Thyroid gland (tissue), 4 donors: ENCODE measurements at regions not wholly inside any gene's neighbourhood (a gene's known extent, or its start where the extent isn't known, plus 50 kb on each side); places are given as distances from the start of the nearest gene placed in this dataset.

Experiments used
- DNase-seq, 2 donors: peaks; one replicate each; pipeline ENCODE4 v3.0.0-alpha.2; 2019
- H3K27ac ChIP-seq, 3 donors: fragments of 200-600 bp; sonication (generic); 1 replicate in 2 of 3; 2 replicates in 1 of 3; pipeline ENCODE4 v1.5.1; 2016 to 2019; ENCODE audit warnings: mild to moderate bottlenecking in 1 of 3, moderate library complexity in 1 of 3
- H3K27me3 ChIP-seq: fragments of 200-600 bp; sonication (generic); one replicate; pipeline ENCODE4 v1.5.1; 2019
- H3K36me3 ChIP-seq, 2 donors: fragments of 200-600 bp; sonication (generic); one replicate each; pipeline ENCODE4 v1.5.1; 2016 to 2019
- H3K4me1 ChIP-seq, 2 donors: fragments of 200-600 bp; sonication (generic); one replicate each; pipeline ENCODE4 v1.5.1; 2017 to 2019
- H3K4me3 ChIP-seq, 3 donors: fragments of 200-600 bp; sonication (generic); replicated peaks in 1 of 3; 1 replicate in 2 of 3; 2 replicates in 1 of 3; pipeline ENCODE4 v1.5.1; 2016; ENCODE audit warnings: mild to moderate bottlenecking in 1 of 3
- H3K9me3 ChIP-seq: fragments of 200-600 bp; sonication (generic); one replicate; pipeline ENCODE4 v1.5.1; 2017
- POLR2A ChIP-seq, 2 donors: fragments of 450-650 bp; IDR thresholded peaks; one replicate each; pipeline ENCODE4 v1.6.1; 2017; ENCODE audit warnings: antibody characterized with exemption in 2 of 2, mild to moderate bottlenecking in 2 of 2, moderate library complexity in 1 of 2
- WGBS, 2 donors: methylation state at CpG; one replicate each; pipeline ENCODE4 v1.1.5; 2017; 5-methylcytosine and 5-hydroxymethylcytosine counted together
- intact Hi-C: fragments of 100-400 bp; cut with DNase I; formaldehyde crosslinking; loops from one replicate; pipeline ENCODE4 v1.15.1; 2023
- TF ChIP-seq, protein P1 (sequence below), 6 experiments: fragments of 200-600 bp in 3 of 6; fragments of 450-650 bp in 3 of 6; sonication (generic) in 3 of 6; IDR thresholded peaks; one replicate each; pipeline ENCODE4 v1.5.1; 2016 to 2019; ENCODE audit warnings: antibody characterized with exemption in 6 of 6, mild to moderate bottlenecking in 2 of 6, inconsistent platforms in 1 of 6, moderate library complexity in 1 of 6

DNA sequence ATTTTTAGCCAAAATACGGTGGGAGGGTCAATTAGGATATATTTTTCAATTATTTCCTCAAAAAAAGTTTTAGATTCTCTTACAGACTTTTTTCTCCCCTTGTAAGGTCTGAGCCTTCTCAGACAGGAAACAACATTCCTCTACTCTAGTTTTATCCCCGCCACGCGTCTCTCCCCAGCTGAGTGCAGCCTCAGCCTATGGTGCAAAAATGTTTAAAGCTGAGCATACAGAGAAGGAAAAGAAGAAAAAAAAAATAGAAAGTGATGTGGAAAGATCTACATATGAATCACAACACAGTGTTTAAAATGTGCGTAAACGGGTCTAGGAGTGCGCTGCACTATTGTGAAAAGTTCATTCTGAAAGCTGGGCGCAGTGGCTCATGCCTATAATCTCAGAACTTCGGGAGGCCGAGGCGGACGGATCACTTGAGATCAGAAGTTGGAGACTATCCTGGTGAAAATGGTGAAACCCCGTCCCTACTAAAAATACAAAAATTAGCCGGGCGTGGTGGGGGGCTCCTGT, 159.0 kb downstream of the TRIM27 start:
- 10 to 14% methylated on average over 15 of the region's 15 CpGs for WGBS, 2 donors
- intact Hi-C loops = no loop called here

DNA sequence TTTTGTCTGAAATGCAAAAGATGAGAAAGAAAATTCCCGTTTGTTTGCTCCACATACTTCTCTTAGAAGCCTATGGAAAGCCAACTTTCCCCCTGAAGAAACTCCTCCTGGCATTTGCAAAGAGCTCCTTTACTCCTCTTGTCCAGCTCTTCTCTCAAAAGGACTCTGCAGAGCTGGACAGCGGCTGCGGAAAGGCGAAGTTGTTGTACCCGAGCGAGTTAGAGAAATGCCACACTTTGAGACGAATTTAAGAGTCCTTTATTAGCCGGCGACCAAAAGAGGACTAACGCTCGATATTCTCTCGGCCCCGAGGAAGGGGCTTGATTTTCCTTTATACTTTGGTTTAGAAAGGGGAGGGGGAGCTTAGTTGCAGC, 157.8 kb downstream of the TRIM27 start:
- peaks cover 43% of the 10 kb centered on the region for H3K27me3 ChIP-seq
- 2% methylated on average over 13 of the region's 13 CpGs for WGBS, 2 donors
- no peak for DNase-seq

More for the DNA sequence above, 159.0 kb downstream of the TRIM27 start:
- no peak for DNase-seq
- H3K4me3 ChIP-seq = no peak overlapping the region
- H3K27ac ChIP-seq = no peak overlapping the region
- peaks cover 39% of the 10 kb centered on the region for H3K27me3 ChIP-seq
- no peaks in the 10 kb centered on the region for H3K4me1 ChIP-seq
- no peak for TF ChIP-seq POLR2A (IDR thresholded peaks at IDR 0.05)
- TF ChIP-seq, protein P1, sequence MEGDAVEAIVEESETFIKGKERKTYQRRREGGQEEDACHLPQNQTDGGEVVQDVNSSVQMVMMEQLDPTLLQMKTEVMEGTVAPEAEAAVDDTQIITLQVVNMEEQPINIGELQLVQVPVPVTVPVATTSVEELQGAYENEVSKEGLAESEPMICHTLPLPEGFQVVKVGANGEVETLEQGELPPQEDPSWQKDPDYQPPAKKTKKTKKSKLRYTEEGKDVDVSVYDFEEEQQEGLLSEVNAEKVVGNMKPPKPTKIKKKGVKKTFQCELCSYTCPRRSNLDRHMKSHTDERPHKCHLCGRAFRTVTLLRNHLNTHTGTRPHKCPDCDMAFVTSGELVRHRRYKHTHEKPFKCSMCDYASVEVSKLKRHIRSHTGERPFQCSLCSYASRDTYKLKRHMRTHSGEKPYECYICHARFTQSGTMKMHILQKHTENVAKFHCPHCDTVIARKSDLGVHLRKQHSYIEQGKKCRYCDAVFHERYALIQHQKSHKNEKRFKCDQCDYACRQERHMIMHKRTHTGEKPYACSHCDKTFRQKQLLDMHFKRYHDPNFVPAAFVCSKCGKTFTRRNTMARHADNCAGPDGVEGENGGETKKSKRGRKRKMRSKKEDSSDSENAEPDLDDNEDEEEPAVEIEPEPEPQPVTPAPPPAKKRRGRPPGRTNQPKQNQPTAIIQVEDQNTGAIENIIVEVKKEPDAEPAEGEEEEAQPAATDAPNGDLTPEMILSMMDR (IDR thresholded peaks at IDR 0.05) = no peak
- H3K9me3 ChIP-seq = no peaks in the 10 kb centered on the region
- H3K36me3 ChIP-seq = no peaks in the 10 kb centered on the region

DNA sequence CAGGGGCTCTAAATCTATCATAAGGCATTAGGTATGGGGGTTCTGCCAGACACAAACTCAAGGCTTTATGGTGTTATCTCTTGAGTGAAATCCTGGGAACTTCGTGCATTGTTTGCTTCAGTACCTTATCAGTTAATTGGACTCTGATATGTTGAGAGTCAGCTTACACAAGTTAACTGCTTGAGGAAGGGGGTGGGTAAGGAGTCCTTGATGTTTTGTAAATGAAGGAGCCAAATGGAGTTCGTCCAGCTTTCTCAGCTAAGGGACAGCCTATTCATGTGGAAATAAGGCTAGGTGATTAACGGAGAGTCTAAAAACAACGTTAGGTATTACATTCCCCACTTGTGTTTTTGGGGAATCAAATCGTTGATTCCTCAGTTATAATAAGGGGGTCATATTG, 157.4 kb downstream of the TRIM27 start:
- no peak for DNase-seq
- TF ChIP-seq POLR2A (IDR thresholded peaks at IDR 0.05) = no peak
- TF ChIP-seq, protein P1 (IDR thresholded peaks at IDR 0.05) = no peak
- intact Hi-C loops = no loop called here
- Histone ChIP-seq H3K27me3 (peaks cover 43% of the 10 kb centered on the region), H3K9me3 (no peaks in the 10 kb centered on the region), H3K4me1 (no peaks in the 10 kb centered on the region), H3K36me3 (no peaks in the 10 kb centered on the region), H3K4me3 (no peak overlapping the region), H3K27ac (no peak overlapping the region)
- whole genome bisulfite sequencing, 2 donors = 1% methylated on average over 5 of the region's 5 CpGs

More for the DNA sequence above, 157.8 kb downstream of the TRIM27 start:
- Histone ChIP-seq H3K4me1 (no peaks in the 10 kb centered on the region), H3K9me3 (no peaks in the 10 kb centered on the region), H3K36me3 (no peaks in the 10 kb centered on the region), H3K4me3 (no peak overlapping the region), H3K27ac (no peak overlapping the region)
- intact Hi-C loops = no loop called here
- TF ChIP-seq POLR2A (IDR thresholded peaks at IDR 0.05) = no peak
- TF ChIP-seq, protein P1 (IDR thresholded peaks at IDR 0.05) = no peak

DNA sequence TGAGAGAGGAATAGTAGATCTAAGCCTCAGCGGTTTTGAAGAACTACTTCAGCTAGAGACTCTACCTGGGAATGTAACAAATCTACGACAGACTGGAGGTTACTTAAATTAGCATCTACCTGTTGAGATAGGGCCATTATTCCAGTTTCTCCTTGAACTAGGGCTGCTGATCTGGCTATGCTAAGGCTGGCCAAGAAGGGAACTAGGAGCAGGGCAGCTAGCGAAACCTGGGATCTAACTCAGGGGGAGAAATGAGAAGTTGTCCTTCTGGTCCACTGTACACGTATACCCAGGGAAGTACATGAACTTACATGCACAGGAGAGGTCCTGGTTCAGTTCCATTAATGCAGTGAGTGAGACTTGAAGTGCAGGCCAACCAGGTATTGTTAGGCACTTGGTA, 156.7 kb downstream of the TRIM27 start:
- Histone ChIP-seq H3K4me3 (no peak overlapping the region), H3K9me3 (no peaks in the 10 kb centered on the region), H3K36me3 (no peaks in the 10 kb centered on the region), H3K27me3 (peaks cover 44% of the 10 kb centered on the region), H3K27ac (no peak overlapping the region), H3K4me1 (no peaks in the 10 kb centered on the region)
- intact Hi-C loops = no loop called here
- no peak for DNase-seq
- TF ChIP-seq, protein P1 (IDR thresholded peaks at IDR 0.05) = no peak
- no peak for TF ChIP-seq POLR2A (IDR thresholded peaks at IDR 0.05)
- WGBS, 2 donors = 10 to 12% methylated on average over 4 of the region's 4 CpGs

DNA sequence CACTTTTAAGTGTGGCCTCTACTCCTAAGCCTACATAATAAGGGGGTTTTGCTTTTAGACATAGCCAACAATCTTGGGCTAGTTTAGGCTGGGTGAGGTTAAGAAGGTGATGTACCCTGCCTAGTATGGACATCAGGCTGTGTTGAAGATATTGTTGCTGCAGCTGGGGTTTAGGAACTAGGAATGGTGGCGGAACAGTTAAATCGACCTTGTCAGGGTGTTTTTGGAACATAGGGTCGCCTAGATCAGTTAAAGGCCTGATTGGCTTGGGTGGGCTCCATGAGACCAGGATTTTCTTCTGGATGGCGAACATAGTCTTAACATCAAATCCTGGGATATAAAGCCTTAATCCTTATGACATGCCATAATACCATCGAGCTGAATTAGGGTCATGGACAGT, 156.1 kb downstream of the TRIM27 start:
- H3K27ac ChIP-seq = no peak overlapping the region
- H3K4me1 ChIP-seq = no peaks in the 10 kb centered on the region
- 29 to 39% methylated on average over 5 of the region's 5 CpGs for WGBS, 2 donors
- TF ChIP-seq, protein P1 (IDR thresholded peaks at IDR 0.05) = no peak
- no peak for TF ChIP-seq POLR2A (IDR thresholded peaks at IDR 0.05)
- no peaks in the 10 kb centered on the region for H3K9me3 ChIP-seq
- no peaks in the 10 kb centered on the region for H3K36me3 ChIP-seq
- H3K27me3 ChIP-seq = peaks cover 49% of the 10 kb centered on the region
- intact Hi-C loops = no loop called here
- no peak overlapping the region for H3K4me3 ChIP-seq
- DNase-seq = no peak
